ENCODE measurements at regions not wholly inside any gene's neighbourhood (a gene's known extent, or its start where the extent isn't known, plus 50 kb on each side); places are given as distances from the start of the nearest gene placed in this dataset.

DNA sequence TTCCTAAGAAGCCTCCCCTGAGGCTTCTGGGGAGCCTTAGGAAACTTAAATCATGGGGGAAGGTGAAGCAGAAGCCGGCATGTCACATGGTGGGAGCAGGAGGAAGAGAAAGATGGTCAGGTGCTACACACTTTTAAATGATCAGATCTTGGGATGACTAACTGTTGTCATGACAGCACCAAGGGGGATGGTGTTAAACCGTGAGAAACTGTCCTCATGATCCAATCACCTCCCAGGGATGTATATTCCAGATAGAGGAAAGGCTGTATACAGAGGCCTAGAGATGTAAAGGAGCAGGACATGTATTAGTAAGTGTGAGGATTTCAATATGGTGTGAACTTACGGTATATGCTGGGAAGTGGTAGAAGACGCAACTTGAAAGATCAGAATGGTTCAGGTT is 121.1 kb downstream of the CAND1 start:
- no peak overlapping the region for H3K4me2 ChIP-seq (ENCODE audit: low read length)
- no peaks in the 10 kb centered on the region for H3K9me3 ChIP-seq (ENCODE audit: low read length)
- no peaks in the 10 kb centered on the region for H3K9me2 ChIP-seq (ENCODE audit: low read depth, low read length)
- TF ChIP-seq, protein P1, sequence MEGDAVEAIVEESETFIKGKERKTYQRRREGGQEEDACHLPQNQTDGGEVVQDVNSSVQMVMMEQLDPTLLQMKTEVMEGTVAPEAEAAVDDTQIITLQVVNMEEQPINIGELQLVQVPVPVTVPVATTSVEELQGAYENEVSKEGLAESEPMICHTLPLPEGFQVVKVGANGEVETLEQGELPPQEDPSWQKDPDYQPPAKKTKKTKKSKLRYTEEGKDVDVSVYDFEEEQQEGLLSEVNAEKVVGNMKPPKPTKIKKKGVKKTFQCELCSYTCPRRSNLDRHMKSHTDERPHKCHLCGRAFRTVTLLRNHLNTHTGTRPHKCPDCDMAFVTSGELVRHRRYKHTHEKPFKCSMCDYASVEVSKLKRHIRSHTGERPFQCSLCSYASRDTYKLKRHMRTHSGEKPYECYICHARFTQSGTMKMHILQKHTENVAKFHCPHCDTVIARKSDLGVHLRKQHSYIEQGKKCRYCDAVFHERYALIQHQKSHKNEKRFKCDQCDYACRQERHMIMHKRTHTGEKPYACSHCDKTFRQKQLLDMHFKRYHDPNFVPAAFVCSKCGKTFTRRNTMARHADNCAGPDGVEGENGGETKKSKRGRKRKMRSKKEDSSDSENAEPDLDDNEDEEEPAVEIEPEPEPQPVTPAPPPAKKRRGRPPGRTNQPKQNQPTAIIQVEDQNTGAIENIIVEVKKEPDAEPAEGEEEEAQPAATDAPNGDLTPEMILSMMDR (IDR thresholded peaks at IDR 0.05; ENCODE audit: low read length) = no peak
- no peak for TF ChIP-seq EZH2 (IDR thresholded peaks at IDR 0.05; ENCODE audit: borderline replicate concordance, low read length)
- no peak overlapping the region for H3K27ac ChIP-seq (ENCODE audit: low read depth, low read length, poor library complexity, severe bottlenecking)
- no peaks in the 10 kb centered on the region for H3K4me1 ChIP-seq (ENCODE audit: insufficient read depth, low read length, severe bottlenecking)
- H3K79me2 ChIP-seq (ENCODE audit: insufficient read depth, low read length) = no peaks in the 10 kb centered on the region
- H3K9ac ChIP-seq (ENCODE audit: low read length) = no peak overlapping the region
- H3K36me3 ChIP-seq (ENCODE audit: insufficient read depth, low read length) = no peaks in the 10 kb centered on the region
- H2AFZ ChIP-seq (ENCODE audit: low read length) = no peak overlapping the region
- no peaks in the 10 kb centered on the region for H3F3A ChIP-seq (ENCODE audit: insufficient read depth, low read length)
- H3K4me3 ChIP-seq (ENCODE audit: low read depth, low read length, poor library complexity, severe bottlenecking) = no peak overlapping the region
- no peaks in the 10 kb centered on the region for H3K27me3 ChIP-seq (ENCODE audit: insufficient read depth, low read length)
- H4K20me1 ChIP-seq (ENCODE audit: insufficient read depth, low read length) = no peaks in the 10 kb centered on the region

GRCh38 chr12:67391034-67391433 is 121.9 kb downstream of the CAND1 start:
- TF ChIP-seq, protein P1 (IDR thresholded peaks at IDR 0.05; ENCODE audit: low read length) = no peak
- no peak for TF ChIP-seq EZH2 (IDR thresholded peaks at IDR 0.05; ENCODE audit: borderline replicate concordance, low read length)
- Histone ChIP-seq H3K9me3 (ENCODE audit: low read length) (no peaks in the 10 kb centered on the region), H3K27me3 (ENCODE audit: insufficient read depth, low read length) (no peaks in the 10 kb centered on the region), H3K79me2 (ENCODE audit: insufficient read depth, low read length) (no peaks in the 10 kb centered on the region), H3K27ac (ENCODE audit: low read depth, low read length, poor library complexity, severe bottlenecking) (no peak overlapping the region), H3K9me2 (ENCODE audit: low read depth, low read length) (no peaks in the 10 kb centered on the region), H3F3A (ENCODE audit: insufficient read depth, low read length) (no peaks in the 10 kb centered on the region), H4K20me1 (ENCODE audit: insufficient read depth, low read length) (no peaks in the 10 kb centered on the region), H3K4me2 (ENCODE audit: low read length) (no peak overlapping the region), H2AFZ (ENCODE audit: low read length) (no peak overlapping the region), H3K36me3 (ENCODE audit: insufficient read depth, low read length) (no peaks in the 10 kb centered on the region), H3K9ac (ENCODE audit: low read length) (no peak overlapping the region), H3K4me1 (ENCODE audit: insufficient read depth, low read length, severe bottlenecking) (no peaks in the 10 kb centered on the region), H3K4me3 (ENCODE audit: low read depth, low read length, poor library complexity, severe bottlenecking) (no peak overlapping the region)

DNA sequence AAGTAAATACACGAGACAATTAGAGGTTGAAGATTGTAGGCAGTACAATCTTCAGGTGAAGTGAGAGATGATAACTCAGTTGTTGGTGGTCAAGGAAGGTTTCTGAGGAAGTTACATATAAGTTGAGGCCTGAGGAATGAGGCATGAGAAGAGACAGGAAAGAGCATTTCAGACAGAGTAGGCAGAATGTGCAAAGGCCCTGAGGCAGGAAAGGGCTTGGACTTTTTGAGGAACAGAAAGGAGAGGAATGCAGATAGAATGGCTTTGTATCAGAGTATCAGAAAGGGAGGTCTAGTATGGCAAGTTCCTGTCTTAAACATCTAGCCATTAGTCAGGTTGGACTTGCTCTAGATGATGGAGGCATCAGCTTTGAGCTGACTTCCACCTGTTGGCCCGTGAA is 122.5 kb downstream of the CAND1 start:
- no peaks in the 10 kb centered on the region for H3K36me3 ChIP-seq (ENCODE audit: insufficient read depth, low read length)

More for the DNA sequence above, 122.5 kb downstream of the CAND1 start:
- H3K4me2 ChIP-seq (ENCODE audit: low read length) = no peak overlapping the region
- no peaks in the 10 kb centered on the region for H3K4me1 ChIP-seq (ENCODE audit: insufficient read depth, low read length, severe bottlenecking)
- H4K20me1 ChIP-seq (ENCODE audit: insufficient read depth, low read length) = no peaks in the 10 kb centered on the region
- H3K9me3 ChIP-seq (ENCODE audit: low read length) = no peaks in the 10 kb centered on the region
- H2AFZ ChIP-seq (ENCODE audit: low read length) = no peak overlapping the region
- H3K79me2 ChIP-seq (ENCODE audit: insufficient read depth, low read length) = no peaks in the 10 kb centered on the region
- no peak overlapping the region for H3K9ac ChIP-seq (ENCODE audit: low read length)
- TF ChIP-seq, protein P1 (IDR thresholded peaks at IDR 0.05; ENCODE audit: low read length) = no peak
- no peak for TF ChIP-seq EZH2 (IDR thresholded peaks at IDR 0.05; ENCODE audit: borderline replicate concordance, low read length)
- no peaks in the 10 kb centered on the region for H3K9me2 ChIP-seq (ENCODE audit: low read depth, low read length)
- no peaks in the 10 kb centered on the region for H3K27me3 ChIP-seq (ENCODE audit: insufficient read depth, low read length)
- no peaks in the 10 kb centered on the region for H3F3A ChIP-seq (ENCODE audit: insufficient read depth, low read length)
- no peak overlapping the region for H3K27ac ChIP-seq (ENCODE audit: low read depth, low read length, poor library complexity, severe bottlenecking)
- no peak overlapping the region for H3K4me3 ChIP-seq (ENCODE audit: low read depth, low read length, poor library complexity, severe bottlenecking)
